Skeletal muscle cell (primary cell): ENCODE measurements at regions not wholly inside any gene's neighbourhood (a gene's known extent, or its start where the extent isn't known, plus 50 kb on each side); places are given as distances from the start of the nearest gene placed in this dataset.

Source experiments
- DNase-seq: peaks from one replicate; pipeline ENCODE4 v3.0.0-alpha.2; 2010; ENCODE audit warnings: low read depth
- H3K4me3 ChIP-seq: 2 replicates; pipeline ENCODE4 v1.5.1; 2011; ENCODE audit warnings: low read depth, mild to moderate bottlenecking, control low read depth, low read length, moderate library complexity

GRCh38 chr20:22507240-22507961 is 77.0 kb downstream of the FOXA2 start:
- no peak overlapping the region for H3K4me3 ChIP-seq
- DNase-seq, result no peak

- DNase-seq, result no peak
- H3K4me3 ChIP-seq, result no peak overlapping the region
These were observed 77.5 kb downstream of the FOXA2 start for GRCh38 chr20:22506827-22507226.

- no peak overlapping the region for H3K4me3 ChIP-seq
- DNase-seq, result no peak
These were observed 79.5 kb downstream of the FOXA2 start for GRCh38 chr20:22504829-22505377.

GRCh38 chr20:22503577-22503976 is 80.8 kb downstream of the FOXA2 start:
- H3K4me3 ChIP-seq, result no peak overlapping the region
- DNase-seq, result no peak

GRCh38 chr20:22502731-22503191 is 81.6 kb downstream of the FOXA2 start:
- no peak for DNase-seq
- H3K4me3 ChIP-seq, result no peak overlapping the region

GRCh38 chr20:22501566-22502344 is 82.6 kb downstream of the FOXA2 start:
- no peak overlapping the region for H3K4me3 ChIP-seq
- DNase-seq, result no peak

- no peak for DNase-seq
- H3K4me3 ChIP-seq, result no peak overlapping the region
These were observed 83.3 kb downstream of the FOXA2 start for GRCh38 chr20:22501034-22501433.

GRCh38 chr20:22499515-22500166 is 84.7 kb downstream of the FOXA2 start:
- no peak for DNase-seq
- H3K4me3 ChIP-seq, result no peak overlapping the region

GRCh38 chr20:22496817-22497216 is 87.6 kb downstream of the FOXA2 start:
- H3K4me3 ChIP-seq, result no peak overlapping the region
- DNase-seq, result no peak

- no peak overlapping the region for H3K4me3 ChIP-seq
- no peak for DNase-seq
These were observed 88.6 kb downstream of the FOXA2 start for GRCh38 chr20:22495789-22496188.

GRCh38 chr20:22495172-22495571 is 89.2 kb downstream of the FOXA2 start:
- DNase-seq, result no peak
- H3K4me3 ChIP-seq, result no peak overlapping the region

GRCh38 chr20:22492497-22492896 is 91.9 kb downstream of the FOXA2 start:
- DNase-seq, result no peak
- H3K4me3 ChIP-seq, result no peak overlapping the region

- DNase-seq, result no peak
- H3K4me3 ChIP-seq, result no peak overlapping the region
These were observed 93.2 kb downstream of the FOXA2 start for GRCh38 chr20:22491194-22491505.

GRCh38 chr20:22490287-22491193 is 93.8 kb downstream of the FOXA2 start:
- no peak overlapping the region for H3K4me3 ChIP-seq
- DNase-seq, result no peak

GRCh38 chr20:22489626-22490286 is 94.6 kb downstream of the FOXA2 start:
- no peak for DNase-seq
- no peak overlapping the region for H3K4me3 ChIP-seq

- no peak overlapping the region for H3K4me3 ChIP-seq
- DNase-seq, result no peak
These were observed 104.0 kb downstream of the FOXA2 start for GRCh38 chr20:22480336-22480735.

- no peak for DNase-seq
- no peak overlapping the region for H3K4me3 ChIP-seq
These were observed 108.7 kb downstream of the FOXA2 start for GRCh38 chr20:22475662-22476061.

GRCh38 chr20:22474224-22474623 is 110.1 kb downstream of the FOXA2 start:
- no peak for DNase-seq
- no peak overlapping the region for H3K4me3 ChIP-seq

- no peak overlapping the region for H3K4me3 ChIP-seq
- DNase-seq, result no peak
These were observed 111.1 kb downstream of the FOXA2 start for GRCh38 chr20:22473293-22473692.
